ENCODE measurements at regions not wholly inside any gene's neighbourhood (a gene's known extent, or its start where the extent isn't known, plus 50 kb on each side); places are given as distances from the start of the nearest gene placed in this dataset.

- no peak for DNase-seq
Observed at GRCh38 chr4:108360754-108361445, 192.2 kb upstream of the LEF1 start.

GRCh38 chr4:108359986-108360681 lies 191.4 kb upstream of the LEF1 start:
- DNase-seq, result peak; percentile 35

- DNase-seq, result peak; percentile 79
Observed at GRCh38 chr4:108359130-108359985, 190.6 kb upstream of the LEF1 start.

GRCh38 chr4:108355902-108356535 lies 187.3 kb upstream of the LEF1 start:
- no peak for DNase-seq

- DNase-seq, result peak; percentile 64
Observed at GRCh38 chr4:108355186-108355901, 186.6 kb upstream of the LEF1 start.

GRCh38 chr4:108352664-108353308 lies 184.1 kb upstream of the LEF1 start:
- DNase-seq, result no peak

GRCh38 chr4:108351791-108352190 lies 183.1 kb upstream of the LEF1 start:
- DNase-seq, result no peak

- DNase-seq, result no peak
Observed at GRCh38 chr4:108350332-108350731, 181.6 kb upstream of the LEF1 start.

- DNase-seq, result no peak
Observed at GRCh38 chr4:108346818-108347210, 178.1 kb upstream of the LEF1 start.

GRCh38 chr4:108345862-108346817 lies 177.4 kb upstream of the LEF1 start:
- no peak for DNase-seq

- DNase-seq, result peak; percentile 46
Observed at GRCh38 chr4:108342325-108342970, 173.7 kb upstream of the LEF1 start.

GRCh38 chr4:108337923-108338322 lies 169.2 kb upstream of the LEF1 start:
- no peak for DNase-seq

GRCh38 chr4:108336076-108336475 lies 167.3 kb upstream of the LEF1 start:
- no peak for DNase-seq

GRCh38 chr4:108335081-108335480 lies 166.3 kb upstream of the LEF1 start:
- no peak for DNase-seq

- no peak for DNase-seq
Observed at GRCh38 chr4:108334031-108334430, 165.3 kb upstream of the LEF1 start.

GRCh38 chr4:108333353-108333942 lies 164.7 kb upstream of the LEF1 start:
- no peak for DNase-seq

- DNase-seq, result no peak
Observed at GRCh38 chr4:108331905-108332632, 163.3 kb upstream of the LEF1 start.

- DNase-seq, result no peak
Observed at GRCh38 chr4:108328383-108328732, 159.6 kb upstream of the LEF1 start.
